Liver (tissue), 8 donors: ENCODE measurements at regions not wholly inside any gene's neighbourhood (a gene's known extent, or its start where the extent isn't known, plus 50 kb on each side); places are given as distances from the start of the nearest gene placed in this dataset.

Source experiments
- DNase-seq: peaks from one replicate; pipeline ENCODE4 v3.0.0-alpha.2; 2017; ENCODE audit warnings: low spot score
- H3K27ac ChIP-seq, 2 donors: one replicate each; pipeline ENCODE4 v1.7.0; 2013; ENCODE audit warnings: inconsistent platforms in 2 of 2, low read length in 2 of 2, control low read depth in 1 of 2, low read depth in 1 of 2, mild to moderate bottlenecking in 1 of 2
- H3K27me3 ChIP-seq, 4 donors: one replicate each; pipeline versions ENCODE4 v1.6.1 to v1.7.0; 2013; ENCODE audit warnings: low read length in 3 of 4, inconsistent platforms in 1 of 4, mild to moderate bottlenecking in 1 of 4, moderate library complexity in 1 of 4; ENCODE audit not compliant: control insufficient read depth in 4 of 4, insufficient read depth in 4 of 4
- H3K36me3 ChIP-seq, 4 donors: one replicate each; pipeline versions ENCODE4 v1.6.1 to v1.7.0; 2013; ENCODE audit warnings: low read length in 3 of 4, mild to moderate bottlenecking in 3 of 4, low read depth in 1 of 4, moderate library complexity in 1 of 4; ENCODE audit not compliant: control insufficient read depth in 4 of 4, insufficient read depth in 3 of 4
- H3K4me1 ChIP-seq, 4 donors: one replicate each; pipeline versions ENCODE4 v1.6.1 to v1.7.0; 2013; ENCODE audit warnings: low read length in 3 of 4, mild to moderate bottlenecking in 3 of 4, moderate library complexity in 1 of 4; ENCODE audit not compliant: control insufficient read depth in 4 of 4, insufficient read depth in 4 of 4
- H3K4me3 ChIP-seq, 3 donors: one replicate each; pipeline versions ENCODE4 v1.6.1 to v1.7.0; 2013; ENCODE audit warnings: low read length in 3 of 3, control low read depth in 1 of 3, low read depth in 1 of 3, mild to moderate bottlenecking in 1 of 3
- H3K9ac ChIP-seq, 2 donors: one replicate each; pipeline ENCODE4 v1.7.0; 2013; ENCODE audit warnings: low read length in 2 of 2, mild to moderate bottlenecking in 2 of 2, moderate library complexity in 2 of 2, control low read depth in 1 of 2, low read depth in 1 of 2
- H3K9me3 ChIP-seq, 4 donors: one replicate each; pipeline versions ENCODE4 v1.6.1 to v1.7.0; 2013; ENCODE audit warnings: low read length in 3 of 4; ENCODE audit not compliant: control insufficient read depth in 4 of 4
- EGR1 ChIP-seq, 2 donors: IDR thresholded peaks; 2 replicates each; pipeline ENCODE4 v1.6.1; 2016 to 2018; ENCODE audit warnings: antibody characterized with exemption in 2 of 2, low read depth in 2 of 2
- FOXA1 ChIP-seq: IDR thresholded peaks from 2 replicates; pipeline ENCODE4 v1.6.1; 2016; ENCODE audit warnings: antibody characterized with exemption
- HNF4A ChIP-seq, 2 donors: conservative IDR thresholded peaks; 2 replicates each; pipeline ENCODE4 v1.6.1; 2016; ENCODE audit warnings: antibody characterized with exemption in 2 of 2, mild to moderate bottlenecking in 2 of 2
- HNF4G ChIP-seq: IDR thresholded peaks from 2 replicates; pipeline ENCODE4 v1.6.1; 2016; ENCODE audit warnings: antibody characterized with exemption
- YY1 ChIP-seq: IDR thresholded peaks from 2 replicates; pipeline ENCODE4 v1.6.1; 2016; ENCODE audit warnings: antibody characterized with exemption, mild to moderate bottlenecking
- WGBS: extraction: QIAGEN DNeasy Blood & Tissue Kit; methylation state at CpG from one replicate; pipeline ENCODE4 v1.1.7; 2013; 5-methylcytosine and 5-hydroxymethylcytosine counted together
- TF ChIP-seq, protein P1 (sequence below): IDR thresholded peaks from 2 replicates; pipeline ENCODE4 v1.6.1; 2016; ENCODE audit warnings: antibody characterized with exemption, mild to moderate bottlenecking
- TF ChIP-seq, protein P2 (sequence below): IDR thresholded peaks from 2 replicates; pipeline ENCODE4 v1.6.1; 2016; ENCODE audit warnings: antibody characterized with exemption
- TF ChIP-seq, protein P3 (sequence below): fragments of 150-350 bp; IDR thresholded peaks from 2 replicates; pipeline ENCODE4 v1.5.1; 2017; ENCODE audit warnings: improper control_type of control experiment, low read depth, low read length; ENCODE audit not compliant: missing input control
- TF ChIP-seq, protein P4 (sequence below): IDR thresholded peaks from 2 replicates; pipeline ENCODE4 v1.6.1; 2016; ENCODE audit warnings: antibody characterized with exemption
- TF ChIP-seq, protein P5 (sequence below): IDR thresholded peaks from 2 replicates; pipeline ENCODE4 v1.6.1; 2016; ENCODE audit warnings: antibody characterized with exemption
- donor health status: healthy.
- donor health status: healthy.
- donor health status: healthy.
- donor health status: healthy.
- donor health status: healthy.

DNA sequence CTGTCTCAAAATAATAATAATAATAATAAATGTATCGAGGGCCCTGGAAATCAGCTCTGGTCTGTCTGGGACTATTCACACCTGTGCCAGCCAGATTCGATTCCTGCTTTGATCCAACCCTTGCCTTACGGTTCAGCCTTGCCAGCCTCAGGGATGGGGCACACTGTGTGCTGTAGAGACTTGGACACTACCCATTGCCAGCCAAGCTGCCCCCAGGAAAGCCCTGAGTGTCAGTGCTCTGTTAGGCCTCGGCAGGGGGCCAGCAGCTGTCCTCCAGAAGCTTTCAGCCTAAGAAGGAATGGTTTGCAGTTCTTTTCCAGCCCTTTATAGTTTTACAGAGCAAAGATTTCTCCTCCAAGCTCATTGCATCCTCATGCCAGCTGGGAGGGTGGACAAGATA lies 96.2 kb upstream of the RUNX3 start:
- WGBS: 80% methylated on average over 4 of the region's 4 CpGs
- no peaks in the 10 kb centered on the region for H3K27me3 ChIP-seq
- H3K9me3 ChIP-seq: no peaks in the 10 kb centered on the region
- DNase-seq: no peak
- no peak overlapping the region for H3K4me3 ChIP-seq
- no peak overlapping the region for H3K27ac ChIP-seq
- H3K4me1 ChIP-seq: no peaks in the 10 kb centered on the region
- no peak overlapping the region for H3K9ac ChIP-seq
- no peak for TF ChIP-seq HNF4A (conservative IDR thresholded peaks at IDR 0.05)
- no peaks in the 10 kb centered on the region for H3K36me3 ChIP-seq

DNA sequence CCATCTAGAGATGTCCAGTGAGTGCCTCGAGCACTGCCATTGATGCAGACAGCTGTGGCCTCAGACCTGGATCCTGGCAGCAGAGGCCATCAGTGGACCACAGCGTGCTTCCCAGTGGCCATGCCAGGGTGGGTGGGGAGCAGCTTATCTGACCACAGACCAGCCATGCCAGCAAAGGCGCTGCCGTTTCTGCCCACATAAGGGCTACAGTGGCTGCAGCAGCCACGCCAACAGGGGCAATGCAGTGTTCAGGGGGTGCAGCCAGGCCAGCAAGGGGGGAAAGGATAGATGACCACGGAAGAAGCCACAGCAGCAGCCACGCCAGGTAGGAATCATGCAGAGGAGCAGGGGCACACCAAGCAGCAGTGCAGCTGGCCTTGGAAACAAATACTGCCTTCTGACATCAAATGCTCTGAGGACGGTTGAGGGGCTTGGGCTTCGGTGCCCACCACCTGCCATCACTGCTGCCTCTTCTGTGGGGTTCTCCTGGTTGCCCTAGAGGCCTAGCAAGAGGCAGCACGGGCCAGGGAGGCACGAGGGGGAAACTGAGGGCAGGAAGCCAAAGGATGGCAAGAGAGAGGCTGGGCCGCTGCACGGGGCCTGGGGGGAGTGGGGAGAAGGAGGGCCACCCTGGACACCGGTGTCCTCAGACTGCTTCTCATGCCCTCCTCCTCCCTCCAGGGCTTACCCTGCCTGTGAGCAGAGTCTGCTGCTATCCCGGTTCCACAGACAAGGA lies 94.7 kb upstream of the RUNX3 start:
- no peaks in the 10 kb centered on the region for H3K9me3 ChIP-seq
- WGBS: 81% methylated on average over 15 of the region's 15 CpGs
- no peaks in the 10 kb centered on the region for H3K27me3 ChIP-seq
- H3K9ac ChIP-seq: no peak overlapping the region
- H3K4me3 ChIP-seq: no peak overlapping the region
- no peak overlapping the region for H3K27ac ChIP-seq
- DNase-seq: no peak
- H3K36me3 ChIP-seq: no peaks in the 10 kb centered on the region
- H3K4me1 ChIP-seq: no peaks in the 10 kb centered on the region
- no peak for TF ChIP-seq YY1

DNA sequence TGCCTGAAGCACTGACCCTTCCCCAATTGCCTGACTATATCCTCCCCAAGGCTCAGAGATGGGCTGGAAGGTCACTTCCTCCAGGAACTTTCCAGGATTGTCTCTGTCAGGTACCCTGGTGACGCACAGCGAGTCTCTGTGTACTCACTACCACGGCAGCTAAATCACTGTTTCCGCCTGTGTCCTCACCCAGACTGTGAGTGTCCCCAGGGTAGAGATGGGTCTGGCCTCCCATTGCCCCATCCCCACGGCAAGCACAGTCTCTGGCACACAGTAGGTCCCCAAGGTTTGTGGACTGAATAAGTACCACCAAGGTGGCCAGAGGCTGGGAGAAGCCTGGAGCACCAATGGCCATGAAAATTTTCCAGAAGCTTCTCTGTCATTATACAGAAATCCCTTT lies 93.8 kb upstream of the RUNX3 start:
- no peak for DNase-seq
- Histone ChIP-seq H3K4me1 (no peaks in the 10 kb centered on the region), H3K9ac (no peak overlapping the region), H3K36me3 (no peaks in the 10 kb centered on the region), H3K27ac (no peak overlapping the region), H3K27me3 (no peaks in the 10 kb centered on the region), H3K4me3 (no peak overlapping the region), H3K9me3 (no peaks in the 10 kb centered on the region)
- no peak for TF ChIP-seq HNF4G
- no peak for TF ChIP-seq EGR1 (IDR thresholded peaks at IDR 0.05; ENCODE audit: low read depth in 2 of 2)
- no peak for TF ChIP-seq FOXA1
- TF ChIP-seq, protein P1, sequence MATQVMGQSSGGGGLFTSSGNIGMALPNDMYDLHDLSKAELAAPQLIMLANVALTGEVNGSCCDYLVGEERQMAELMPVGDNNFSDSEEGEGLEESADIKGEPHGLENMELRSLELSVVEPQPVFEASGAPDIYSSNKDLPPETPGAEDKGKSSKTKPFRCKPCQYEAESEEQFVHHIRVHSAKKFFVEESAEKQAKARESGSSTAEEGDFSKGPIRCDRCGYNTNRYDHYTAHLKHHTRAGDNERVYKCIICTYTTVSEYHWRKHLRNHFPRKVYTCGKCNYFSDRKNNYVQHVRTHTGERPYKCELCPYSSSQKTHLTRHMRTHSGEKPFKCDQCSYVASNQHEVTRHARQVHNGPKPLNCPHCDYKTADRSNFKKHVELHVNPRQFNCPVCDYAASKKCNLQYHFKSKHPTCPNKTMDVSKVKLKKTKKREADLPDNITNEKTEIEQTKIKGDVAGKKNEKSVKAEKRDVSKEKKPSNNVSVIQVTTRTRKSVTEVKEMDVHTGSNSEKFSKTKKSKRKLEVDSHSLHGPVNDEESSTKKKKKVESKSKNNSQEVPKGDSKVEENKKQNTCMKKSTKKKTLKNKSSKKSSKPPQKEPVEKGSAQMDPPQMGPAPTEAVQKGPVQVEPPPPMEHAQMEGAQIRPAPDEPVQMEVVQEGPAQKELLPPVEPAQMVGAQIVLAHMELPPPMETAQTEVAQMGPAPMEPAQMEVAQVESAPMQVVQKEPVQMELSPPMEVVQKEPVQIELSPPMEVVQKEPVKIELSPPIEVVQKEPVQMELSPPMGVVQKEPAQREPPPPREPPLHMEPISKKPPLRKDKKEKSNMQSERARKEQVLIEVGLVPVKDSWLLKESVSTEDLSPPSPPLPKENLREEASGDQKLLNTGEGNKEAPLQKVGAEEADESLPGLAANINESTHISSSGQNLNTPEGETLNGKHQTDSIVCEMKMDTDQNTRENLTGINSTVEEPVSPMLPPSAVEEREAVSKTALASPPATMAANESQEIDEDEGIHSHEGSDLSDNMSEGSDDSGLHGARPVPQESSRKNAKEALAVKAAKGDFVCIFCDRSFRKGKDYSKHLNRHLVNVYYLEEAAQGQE: no peak
- TF ChIP-seq, protein P2, sequence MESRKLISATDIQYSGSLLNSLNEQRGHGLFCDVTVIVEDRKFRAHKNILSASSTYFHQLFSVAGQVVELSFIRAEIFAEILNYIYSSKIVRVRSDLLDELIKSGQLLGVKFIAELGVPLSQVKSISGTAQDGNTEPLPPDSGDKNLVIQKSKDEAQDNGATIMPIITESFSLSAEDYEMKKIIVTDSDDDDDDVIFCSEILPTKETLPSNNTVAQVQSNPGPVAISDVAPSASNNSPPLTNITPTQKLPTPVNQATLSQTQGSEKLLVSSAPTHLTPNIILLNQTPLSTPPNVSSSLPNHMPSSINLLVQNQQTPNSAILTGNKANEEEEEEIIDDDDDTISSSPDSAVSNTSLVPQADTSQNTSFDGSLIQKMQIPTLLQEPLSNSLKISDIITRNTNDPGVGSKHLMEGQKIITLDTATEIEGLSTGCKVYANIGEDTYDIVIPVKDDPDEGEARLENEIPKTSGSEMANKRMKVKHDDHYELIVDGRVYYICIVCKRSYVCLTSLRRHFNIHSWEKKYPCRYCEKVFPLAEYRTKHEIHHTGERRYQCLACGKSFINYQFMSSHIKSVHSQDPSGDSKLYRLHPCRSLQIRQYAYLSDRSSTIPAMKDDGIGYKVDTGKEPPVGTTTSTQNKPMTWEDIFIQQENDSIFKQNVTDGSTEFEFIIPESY: no peak
- WGBS: 91% methylated on average over 5 of the region's 5 CpGs

DNA sequence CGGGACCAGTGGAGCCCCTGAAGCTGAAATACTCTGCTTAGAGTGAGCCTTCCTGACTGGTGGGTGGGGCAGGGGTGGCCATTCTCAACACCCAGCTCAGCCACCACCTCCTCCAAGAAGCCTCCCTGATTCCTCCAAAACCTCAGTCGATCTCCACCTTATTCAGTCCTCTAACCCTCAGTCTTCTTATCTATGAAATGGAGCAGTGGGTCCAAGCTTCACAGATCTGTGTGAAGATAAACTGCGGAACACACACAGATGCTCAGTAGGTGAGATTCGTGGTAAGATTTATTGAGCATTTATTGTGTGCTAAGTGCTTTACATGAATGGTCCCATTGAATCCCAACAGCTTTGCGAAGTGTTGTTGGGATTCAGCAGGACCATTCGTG lies 93.1 kb upstream of the RUNX3 start:
- H3K4me3 ChIP-seq: no peak overlapping the region
- no peaks in the 10 kb centered on the region for H3K9me3 ChIP-seq
- no peak for DNase-seq
- H3K27ac ChIP-seq: peak overlapping the region; percentile 40 to 57
- H3K9ac ChIP-seq: no peak overlapping the region
- H3K4me1 ChIP-seq: no peaks in the 10 kb centered on the region
- WGBS: 82% methylated on average over 6 of the region's 6 CpGs
- no peaks in the 10 kb centered on the region for H3K36me3 ChIP-seq
- H3K27me3 ChIP-seq: no peaks in the 10 kb centered on the region
- TF ChIP-seq, protein P1: no peak
- TF ChIP-seq, protein P3, sequence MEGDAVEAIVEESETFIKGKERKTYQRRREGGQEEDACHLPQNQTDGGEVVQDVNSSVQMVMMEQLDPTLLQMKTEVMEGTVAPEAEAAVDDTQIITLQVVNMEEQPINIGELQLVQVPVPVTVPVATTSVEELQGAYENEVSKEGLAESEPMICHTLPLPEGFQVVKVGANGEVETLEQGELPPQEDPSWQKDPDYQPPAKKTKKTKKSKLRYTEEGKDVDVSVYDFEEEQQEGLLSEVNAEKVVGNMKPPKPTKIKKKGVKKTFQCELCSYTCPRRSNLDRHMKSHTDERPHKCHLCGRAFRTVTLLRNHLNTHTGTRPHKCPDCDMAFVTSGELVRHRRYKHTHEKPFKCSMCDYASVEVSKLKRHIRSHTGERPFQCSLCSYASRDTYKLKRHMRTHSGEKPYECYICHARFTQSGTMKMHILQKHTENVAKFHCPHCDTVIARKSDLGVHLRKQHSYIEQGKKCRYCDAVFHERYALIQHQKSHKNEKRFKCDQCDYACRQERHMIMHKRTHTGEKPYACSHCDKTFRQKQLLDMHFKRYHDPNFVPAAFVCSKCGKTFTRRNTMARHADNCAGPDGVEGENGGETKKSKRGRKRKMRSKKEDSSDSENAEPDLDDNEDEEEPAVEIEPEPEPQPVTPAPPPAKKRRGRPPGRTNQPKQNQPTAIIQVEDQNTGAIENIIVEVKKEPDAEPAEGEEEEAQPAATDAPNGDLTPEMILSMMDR: no peak
- TF ChIP-seq, protein P4, sequence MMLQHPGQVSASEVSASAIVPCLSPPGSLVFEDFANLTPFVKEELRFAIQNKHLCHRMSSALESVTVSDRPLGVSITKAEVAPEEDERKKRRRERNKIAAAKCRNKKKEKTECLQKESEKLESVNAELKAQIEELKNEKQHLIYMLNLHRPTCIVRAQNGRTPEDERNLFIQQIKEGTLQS: no peak
- TF ChIP-seq HNF4A (conservative IDR thresholded peaks at IDR 0.05) (no peak), FOXA1 (no peak)
- TF ChIP-seq, protein P5, sequence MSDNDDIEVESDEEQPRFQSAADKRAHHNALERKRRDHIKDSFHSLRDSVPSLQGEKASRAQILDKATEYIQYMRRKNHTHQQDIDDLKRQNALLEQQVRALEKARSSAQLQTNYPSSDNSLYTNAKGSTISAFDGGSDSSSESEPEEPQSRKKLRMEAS: no peak
